Large intestine (tissue), 3 donors: ENCODE measurements at regions not wholly inside any gene's neighbourhood (a gene's known extent, or its start where the extent isn't known, plus 50 kb on each side); places are given as distances from the start of the nearest gene placed in this dataset.
"Not testable (repeated sequence)": the region's sequence is repeated elsewhere in the genome, so short reads cannot be mapped to it uniquely, and the experiment has no call there.

Experiments
- DNase-seq, 2 donors: peaks; one replicate each; pipeline versions ENCODE4 v3.0.0 to v3.0.0-alpha.2; 2013
- H3K27ac ChIP-seq: one replicate; pipeline ENCODE4 v1.5.1; 2013; ENCODE audit warnings: low read length
- H3K27me3 ChIP-seq: 2 replicates; pipeline ENCODE4 v1.6.1; 2013; ENCODE audit warnings: low read length; ENCODE audit not compliant: control insufficient read depth, insufficient read depth
- H3K36me3 ChIP-seq: 2 replicates; pipeline ENCODE4 v1.6.1; 2013; ENCODE audit warnings: low read length; ENCODE audit not compliant: control insufficient read depth, insufficient read depth
- H3K4me1 ChIP-seq: one replicate; pipeline ENCODE4 v1.6.1; 2013; ENCODE audit warnings: low read length; ENCODE audit not compliant: control insufficient read depth, insufficient read depth
- H3K4me3 ChIP-seq: one replicate; pipeline ENCODE4 v1.5.1; 2013; ENCODE audit warnings: low read length
- H3K9me3 ChIP-seq: one replicate; pipeline ENCODE4 v1.6.1; 2013; ENCODE audit warnings: mild to moderate bottlenecking, low read depth, low read length, moderate library complexity; ENCODE audit not compliant: control insufficient read depth
- WGBS: methylation state at CpG from one replicate; pipeline ENCODE4 v1.1.5; 2013; ENCODE audit warnings: low lambda C conversion rate; ENCODE audit not compliant: insufficient coverage; 5-methylcytosine and 5-hydroxymethylcytosine counted together

DNA sequence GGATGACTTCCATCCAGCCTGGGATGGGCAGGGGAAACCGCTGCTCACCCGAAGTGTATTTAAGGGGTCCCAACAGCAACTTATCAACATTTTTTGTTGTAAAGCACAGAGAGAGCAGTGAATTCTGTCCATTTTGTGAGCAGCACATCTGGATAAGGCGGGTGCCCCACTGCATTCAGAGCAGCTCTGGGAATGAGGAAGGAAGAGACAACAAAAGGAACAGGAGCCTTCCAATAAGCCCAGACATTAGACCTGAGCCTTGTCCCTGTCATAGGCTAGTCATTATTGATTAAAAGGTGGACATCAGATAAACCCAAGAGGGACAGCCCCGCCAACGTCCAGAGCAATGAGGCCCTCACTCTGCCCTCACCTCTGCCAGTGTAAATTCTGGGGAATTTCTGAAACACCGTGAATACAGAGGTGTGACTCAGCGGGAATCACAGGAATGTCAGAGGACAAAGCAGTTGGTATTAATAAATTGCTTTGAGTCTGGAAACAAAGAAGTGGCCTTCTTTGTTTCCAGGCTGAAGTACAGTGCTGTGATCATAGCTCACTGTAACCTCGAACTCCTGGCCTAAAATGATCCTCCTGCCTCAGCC is 78.2 kb upstream of the PLGLB2 start:
- no CpG with 5 or more reads among the region's 8 CpGs for WGBS
- H3K4me1 ChIP-seq, H3K27ac ChIP-seq, H3K4me3 ChIP-seq, H3K27me3 ChIP-seq, H3K36me3 ChIP-seq, H3K9me3 ChIP-seq, DNase-seq: not testable (repeated sequence)

DNA sequence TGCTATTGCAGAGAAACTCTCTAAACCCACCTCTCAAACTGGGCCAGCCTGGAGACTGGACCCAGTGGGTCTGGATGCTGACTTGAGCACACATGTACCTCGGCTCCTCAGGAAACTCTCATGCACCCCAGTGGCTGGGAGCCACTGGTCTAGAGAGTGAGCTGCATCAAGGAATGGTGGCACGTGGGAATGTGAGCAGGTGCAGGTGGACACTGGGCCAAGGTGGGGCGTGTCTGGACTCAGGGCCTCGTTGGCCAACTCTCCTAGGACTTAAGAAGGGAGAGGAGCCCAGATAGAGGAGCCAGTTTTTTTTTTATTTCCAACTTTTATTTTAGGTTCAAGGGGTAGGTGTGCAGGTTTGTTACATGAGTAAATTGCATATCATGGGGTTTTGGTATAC is 75.5 kb upstream of the PLGLB2 start:
- not testable (repeated sequence) for H3K27ac ChIP-seq, DNase-seq, H3K27me3 ChIP-seq, H3K4me3 ChIP-seq, H3K9me3 ChIP-seq, H3K36me3 ChIP-seq, H3K4me1 ChIP-seq
- WGBS = no CpG with 5 or more reads among the region's 4 CpGs

DNA sequence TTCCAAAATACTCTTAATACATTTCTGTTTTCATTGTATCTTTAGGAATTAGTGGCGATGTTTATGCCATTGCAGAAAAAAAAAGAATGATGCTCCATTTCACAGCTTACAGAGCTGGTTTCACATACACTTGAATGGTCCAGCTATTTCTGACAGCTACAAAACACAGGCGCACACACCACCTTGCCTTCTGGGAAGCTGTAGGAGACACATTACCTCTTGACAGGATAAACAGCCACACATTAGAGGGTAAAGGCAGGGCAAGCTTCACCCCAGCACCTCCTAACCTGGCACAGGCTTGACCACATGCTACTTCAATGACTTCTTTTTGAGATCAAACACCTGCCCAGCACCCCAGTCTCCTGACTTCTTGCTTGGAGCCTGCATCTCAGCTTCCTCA is 73.2 kb upstream of the PLGLB2 start:
- H3K4me3 ChIP-seq, H3K4me1 ChIP-seq, H3K27ac ChIP-seq, H3K36me3 ChIP-seq, DNase-seq, H3K9me3 ChIP-seq, H3K27me3 ChIP-seq: not testable (repeated sequence)
- no CpG with 5 or more reads among the region's 2 CpGs for WGBS

DNA sequence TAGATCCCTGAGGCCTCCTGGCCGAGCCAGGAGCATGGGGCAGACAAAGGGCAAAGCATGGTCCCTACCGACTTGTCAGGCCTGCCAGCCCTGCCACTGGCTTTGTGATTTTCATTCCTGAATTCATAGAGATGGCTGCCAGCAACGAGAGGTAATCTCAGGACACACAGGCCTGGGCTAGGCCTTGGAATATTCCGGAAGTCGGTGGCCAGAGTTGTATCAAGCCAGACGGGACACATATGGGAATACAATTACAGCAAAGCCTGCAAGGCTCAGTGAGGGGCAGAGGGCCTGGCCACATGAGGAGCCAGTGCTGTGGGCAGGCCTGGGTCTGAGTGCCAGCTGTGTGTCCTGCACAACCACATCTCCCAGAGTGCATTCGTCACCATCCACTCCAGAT is 72.4 kb upstream of the PLGLB2 start:
- H3K4me3 ChIP-seq, DNase-seq, H3K4me1 ChIP-seq, H3K27ac ChIP-seq, H3K9me3 ChIP-seq, H3K36me3 ChIP-seq, H3K27me3 ChIP-seq: not testable (repeated sequence)
- no CpG with 5 or more reads among the region's 7 CpGs for WGBS

DNA sequence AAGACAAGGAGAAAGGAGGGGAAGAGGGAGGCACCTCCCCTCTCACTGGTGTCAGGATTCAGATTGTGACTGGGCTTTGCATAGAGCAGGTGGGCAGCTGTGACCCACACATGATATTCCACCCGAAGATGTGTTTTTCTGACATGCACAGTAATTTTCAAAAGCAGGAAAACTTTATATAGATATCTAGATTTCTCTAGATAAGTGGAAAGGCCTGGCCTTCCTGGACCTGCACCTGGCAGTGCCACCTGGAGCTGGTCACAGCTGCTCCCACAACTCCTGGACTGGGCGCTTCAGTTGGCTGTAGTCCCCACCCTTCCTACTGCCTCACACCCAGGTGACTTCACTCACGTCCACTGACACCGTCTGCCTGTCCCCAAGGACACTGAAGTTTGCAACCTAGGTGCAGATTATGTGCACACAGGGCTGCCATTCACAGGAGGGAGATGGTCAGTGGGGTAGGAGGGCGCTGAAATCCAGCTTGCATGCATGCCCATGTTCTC is 70.4 kb upstream of the PLGLB2 start:
- WGBS = no CpG with 5 or more reads among the region's 5 CpGs
- not testable (repeated sequence) for H3K36me3 ChIP-seq, H3K9me3 ChIP-seq, H3K27ac ChIP-seq, H3K4me3 ChIP-seq, DNase-seq, H3K27me3 ChIP-seq, H3K4me1 ChIP-seq

DNA sequence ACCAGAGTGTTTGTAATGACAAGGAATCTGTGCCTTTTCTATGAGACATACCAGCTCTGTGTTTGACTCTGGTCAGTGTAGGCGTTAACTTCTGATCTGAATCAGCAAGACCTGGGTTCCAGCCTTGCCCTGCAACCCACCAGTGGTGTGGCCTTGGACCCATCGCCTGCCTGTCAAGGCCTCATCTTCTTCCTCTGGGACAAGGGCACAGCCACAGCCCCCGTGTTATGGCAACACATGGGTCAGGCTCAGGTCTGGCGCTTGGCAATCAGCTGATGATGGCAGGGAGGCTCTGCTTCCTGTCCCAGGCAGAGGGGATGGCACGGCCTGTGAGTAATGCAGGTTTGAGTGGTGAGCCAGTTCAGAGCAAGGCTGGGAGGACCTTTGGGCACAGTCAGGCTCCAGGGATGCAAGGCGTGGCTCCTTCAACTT is 69.1 kb upstream of the PLGLB2 start:
- no CpG with 5 or more reads among the region's 6 CpGs for WGBS
- H3K36me3 ChIP-seq, H3K9me3 ChIP-seq, H3K4me1 ChIP-seq, H3K4me3 ChIP-seq, DNase-seq, H3K27ac ChIP-seq, H3K27me3 ChIP-seq: not testable (repeated sequence)

DNA sequence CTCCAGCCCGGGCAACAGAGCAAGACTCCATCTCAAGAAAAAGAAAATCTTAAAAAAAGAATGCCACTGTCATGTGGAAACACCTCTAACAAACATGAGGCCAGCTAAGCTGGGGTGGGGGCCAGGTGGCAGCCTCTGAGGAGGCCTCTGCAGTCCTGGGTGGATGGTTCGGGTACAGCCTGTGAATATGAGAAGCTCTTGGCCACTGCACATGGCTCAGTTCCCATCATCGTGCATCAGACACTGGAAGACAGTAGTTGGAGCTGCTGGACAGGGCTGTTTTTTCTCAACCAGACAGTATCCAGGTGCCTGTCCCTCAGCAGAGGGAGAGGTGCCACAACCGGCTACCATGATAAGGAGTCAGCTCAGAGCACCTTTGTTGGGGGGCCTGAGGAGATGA is 67.9 kb upstream of the PLGLB2 start:
- H3K9me3 ChIP-seq, H3K27me3 ChIP-seq, DNase-seq, H3K4me3 ChIP-seq, H3K4me1 ChIP-seq, H3K27ac ChIP-seq, H3K36me3 ChIP-seq: not testable (repeated sequence)
- no CpG with 5 or more reads among the region's 4 CpGs for WGBS

DNA sequence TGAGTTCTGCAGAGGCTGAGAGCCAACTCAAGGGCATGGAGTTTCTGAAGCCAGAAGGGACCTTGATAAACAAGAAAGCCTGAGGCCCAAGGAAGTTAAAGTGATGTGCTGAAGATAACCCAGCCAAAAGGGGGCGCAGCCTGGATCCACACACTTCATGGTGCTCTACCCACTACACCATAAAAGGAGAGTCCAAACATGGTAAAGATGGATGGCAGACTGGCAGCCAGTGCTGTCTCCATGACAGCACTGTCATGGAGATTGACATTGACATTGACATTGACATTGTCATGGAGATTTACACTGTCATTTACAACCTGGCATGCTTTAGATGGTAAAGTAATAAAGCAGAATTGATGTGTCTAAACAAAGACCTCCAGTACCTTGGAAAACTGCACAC is 67.2 kb upstream of the PLGLB2 start:
- not testable (repeated sequence) for H3K4me3 ChIP-seq, H3K9me3 ChIP-seq, DNase-seq, H3K27me3 ChIP-seq, H3K4me1 ChIP-seq, H3K36me3 ChIP-seq, H3K27ac ChIP-seq
- WGBS = no CpG with 5 or more reads among the region's 1 CpG

DNA sequence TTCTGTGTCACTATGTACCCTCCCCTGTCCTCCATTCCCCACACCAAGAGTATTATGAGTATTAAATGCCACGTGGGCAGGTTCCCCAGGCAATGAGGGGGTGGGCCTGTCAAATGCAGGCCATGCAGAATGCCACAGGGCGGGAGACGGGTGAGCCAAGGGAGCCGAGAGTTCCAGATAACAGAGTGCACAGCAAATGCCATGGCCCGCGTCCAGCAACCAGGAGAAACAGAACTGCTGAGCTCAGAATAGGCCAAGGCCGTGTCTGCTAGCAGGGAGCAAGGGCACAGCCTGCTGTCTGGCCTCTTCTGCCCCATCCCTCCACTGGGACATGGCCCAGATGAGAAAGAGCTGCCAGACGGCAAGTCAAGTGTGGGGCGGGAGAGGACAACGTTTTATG is 64.4 kb upstream of the PLGLB2 start:
- H3K9me3 ChIP-seq, H3K4me3 ChIP-seq, H3K27ac ChIP-seq, DNase-seq, H3K4me1 ChIP-seq, H3K27me3 ChIP-seq, H3K36me3 ChIP-seq: not testable (repeated sequence)
- no CpG with 5 or more reads among the region's 10 CpGs for WGBS

DNA sequence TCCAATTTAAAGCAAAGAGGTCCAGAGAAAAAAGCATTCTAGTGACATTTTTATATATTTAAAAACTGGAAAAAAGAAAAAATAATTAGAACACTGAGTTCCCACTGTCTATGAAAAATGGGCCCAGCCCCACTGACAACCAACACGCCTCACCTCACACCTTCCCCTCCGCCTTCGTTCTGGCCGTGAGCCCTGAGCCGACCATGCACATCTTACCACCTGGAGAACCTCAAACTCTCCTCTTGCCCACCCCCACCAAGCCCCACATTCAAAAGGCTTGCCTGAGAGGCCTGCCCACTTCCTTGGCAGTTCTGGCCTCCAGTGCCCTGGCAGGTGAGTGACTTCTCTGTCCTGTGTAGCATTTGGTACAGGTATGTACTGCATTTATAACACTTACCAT is 63.9 kb upstream of the PLGLB2 start:
- not testable (repeated sequence) for H3K27me3 ChIP-seq, H3K27ac ChIP-seq, H3K36me3 ChIP-seq, H3K4me1 ChIP-seq, DNase-seq, H3K4me3 ChIP-seq, H3K9me3 ChIP-seq
- WGBS = no CpG with 5 or more reads among the region's 5 CpGs

DNA sequence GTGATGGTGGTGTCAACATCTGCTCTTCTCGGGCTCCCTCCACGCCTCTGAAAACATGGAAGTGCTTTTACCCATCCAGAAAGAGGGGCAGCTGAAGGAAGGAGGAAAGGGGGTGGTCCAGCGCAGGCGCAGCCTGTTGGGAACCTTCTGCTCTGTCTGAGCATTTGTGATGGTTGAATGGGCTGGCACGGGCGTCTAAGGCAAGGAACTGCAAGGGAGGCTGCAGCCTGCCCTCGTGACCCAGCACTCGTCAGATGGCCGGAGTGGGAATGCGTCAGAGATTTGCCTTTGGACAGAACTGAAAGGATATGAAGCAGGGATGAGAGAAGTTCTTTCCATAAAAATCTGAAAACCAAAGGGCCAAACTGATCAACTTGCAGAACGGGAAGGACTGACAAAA is 62.3 kb upstream of the PLGLB2 start:
- H3K27me3 ChIP-seq, H3K9me3 ChIP-seq, H3K4me1 ChIP-seq, H3K36me3 ChIP-seq, H3K27ac ChIP-seq, DNase-seq, H3K4me3 ChIP-seq: not testable (repeated sequence)
- no CpG with 5 or more reads among the region's 11 CpGs for WGBS
